Fibroblast of skin of left quadriceps (primary cell): ENCODE measurements at regions not wholly inside any gene's neighbourhood (a gene's known extent, or its start where the extent isn't known, plus 50 kb on each side); places are given as distances from the start of the nearest gene placed in this dataset.
"Not testable (repeated sequence)": the region's sequence is repeated elsewhere in the genome, so short reads cannot be mapped to it uniquely, and the experiment has no call there.

Source experiments
- DNase-seq, 2 experiments: peaks; one replicate each; pipeline ENCODE4 v3.0.0-alpha.2; 2013; ENCODE audit warnings: low read depth in 2 of 2

DNA sequence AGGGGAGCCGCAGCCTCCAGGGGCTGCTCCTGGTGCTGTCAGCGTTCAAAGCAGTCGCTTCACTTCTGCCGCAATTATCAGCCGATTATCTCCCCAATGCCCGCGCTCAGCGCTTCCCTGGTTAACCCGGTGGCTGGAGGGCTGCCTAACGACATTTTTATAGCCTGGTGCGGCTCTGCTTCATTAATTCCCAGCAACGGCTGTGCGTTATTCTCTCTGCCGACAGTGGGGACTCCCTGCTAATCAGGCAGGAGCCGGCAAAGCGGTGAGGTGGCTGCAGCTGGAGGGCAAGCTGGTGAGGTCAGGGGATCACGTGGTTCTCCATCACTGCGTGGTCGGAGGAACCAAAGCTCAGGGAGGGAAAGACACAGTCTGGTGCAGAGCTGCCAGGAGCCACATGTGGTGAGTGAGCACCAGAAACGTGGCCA lies 62.9 kb downstream of the GLRX5 start:
- no peak for DNase-seq

DNA sequence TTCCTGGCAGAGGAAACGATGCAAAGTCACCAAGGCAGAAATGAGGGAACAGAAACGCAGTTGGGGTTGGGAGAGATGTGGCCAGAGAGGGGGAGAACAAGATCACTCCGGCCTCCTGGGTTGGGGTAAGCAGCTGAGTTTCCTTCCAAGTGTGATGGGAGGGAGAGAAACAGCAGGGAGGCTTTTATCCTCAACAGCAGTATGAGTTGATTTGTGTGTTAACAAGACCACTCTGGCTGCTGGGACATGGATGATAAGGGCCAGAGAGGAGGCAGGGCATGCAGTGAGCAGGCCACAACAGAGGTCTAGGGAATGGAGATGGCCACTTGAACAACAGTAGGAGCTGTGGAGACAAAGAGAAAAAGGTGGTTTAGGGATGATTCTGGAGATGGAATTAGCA lies 66.8 kb downstream of the GLRX5 start:
- no peak for DNase-seq

- DNase-seq = no peak
These were observed 68.6 kb downstream of the GLRX5 start for GRCh38 chr14:95603415-95603814.

- no peak for DNase-seq
These were observed 71.4 kb downstream of the GLRX5 start for GRCh38 chr14:95606266-95606665.

- no peak for DNase-seq
These were observed 73.9 kb downstream of the GLRX5 start for GRCh38 chr14:95608637-95609235.

DNA sequence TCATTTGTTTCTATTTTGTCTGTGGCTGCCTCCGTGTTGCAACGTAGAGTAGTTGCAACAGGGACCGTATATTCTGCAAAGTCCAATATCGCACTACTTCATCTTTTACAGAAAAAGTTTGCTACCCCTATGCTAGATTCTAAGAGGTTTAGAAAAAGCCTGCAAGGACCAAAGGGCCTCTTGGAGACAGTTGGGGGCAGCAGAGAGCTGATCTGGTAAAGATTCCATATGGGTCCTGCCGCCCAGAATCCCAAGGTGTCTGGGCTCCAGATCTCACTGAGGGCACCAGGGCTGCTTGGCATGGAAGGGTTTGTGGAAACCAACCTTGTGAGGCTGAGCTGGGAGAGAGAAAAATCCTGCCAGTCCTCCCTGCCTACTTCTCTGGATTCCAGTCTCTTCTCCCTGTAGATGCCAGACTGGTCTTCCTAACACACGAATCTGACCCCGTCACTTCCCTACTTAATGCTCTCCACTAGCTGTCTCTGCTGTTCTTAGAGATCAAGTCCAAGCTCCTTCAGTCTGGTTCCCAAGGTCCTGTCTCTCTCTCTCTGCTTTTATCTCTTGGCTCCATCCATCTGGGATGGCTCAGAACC lies 74.6 kb downstream of the GLRX5 start:
- DNase-seq = peak in 1 of 2 experiments; percentile 6

DNA sequence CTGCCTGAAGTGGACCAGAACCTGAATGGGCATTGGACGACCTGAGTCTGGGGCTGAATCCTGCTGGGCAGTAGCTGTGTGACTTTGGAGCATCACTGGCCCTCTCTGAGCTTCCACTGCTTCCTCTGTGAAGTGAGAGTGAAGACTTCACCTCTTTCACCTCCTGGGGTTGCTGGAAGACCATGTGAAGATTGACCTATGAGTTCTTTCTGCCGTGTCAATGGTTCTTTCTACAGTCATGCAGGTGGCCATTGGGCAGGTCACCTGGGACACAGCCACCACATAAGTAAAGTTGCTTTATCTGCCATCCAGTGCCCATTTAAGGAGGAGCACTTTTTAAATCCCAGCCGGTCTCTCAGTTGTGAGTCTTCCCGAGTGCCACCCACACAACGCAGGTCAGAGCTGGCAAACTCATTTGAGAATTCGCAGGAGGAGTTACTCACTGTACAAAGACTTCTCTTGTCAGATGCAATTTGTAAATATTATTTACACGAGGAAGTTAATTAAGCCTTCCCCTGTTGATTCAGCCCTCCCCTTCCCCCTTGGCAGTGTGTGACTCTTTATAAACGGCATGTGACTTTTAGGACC lies 74.8 kb upstream of the TCL1B start:
- no peak for DNase-seq

DNA sequence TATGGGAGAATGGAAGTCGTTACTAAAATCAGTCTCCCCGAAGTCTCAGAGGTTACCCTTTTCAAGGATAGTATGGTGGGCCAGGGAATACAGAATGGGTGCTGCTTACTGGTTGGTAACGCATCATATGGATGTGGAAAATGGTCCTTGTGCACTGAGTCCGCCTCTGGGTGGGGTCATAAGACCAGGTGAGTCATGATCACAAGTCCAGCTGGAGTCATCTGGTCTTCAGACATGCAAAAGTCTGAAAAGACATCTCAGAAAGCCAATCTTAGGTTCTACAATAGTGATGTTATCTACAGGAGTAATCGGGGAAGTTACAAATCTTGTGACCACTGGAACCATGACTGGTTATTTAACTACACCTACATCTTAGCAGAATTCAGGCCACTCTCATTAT lies 71.9 kb upstream of the TCL1B start:
- no peak for DNase-seq

- DNase-seq = no peak
These were observed 69.5 kb upstream of the TCL1B start for GRCh38 chr14:95616745-95617144.

DNA sequence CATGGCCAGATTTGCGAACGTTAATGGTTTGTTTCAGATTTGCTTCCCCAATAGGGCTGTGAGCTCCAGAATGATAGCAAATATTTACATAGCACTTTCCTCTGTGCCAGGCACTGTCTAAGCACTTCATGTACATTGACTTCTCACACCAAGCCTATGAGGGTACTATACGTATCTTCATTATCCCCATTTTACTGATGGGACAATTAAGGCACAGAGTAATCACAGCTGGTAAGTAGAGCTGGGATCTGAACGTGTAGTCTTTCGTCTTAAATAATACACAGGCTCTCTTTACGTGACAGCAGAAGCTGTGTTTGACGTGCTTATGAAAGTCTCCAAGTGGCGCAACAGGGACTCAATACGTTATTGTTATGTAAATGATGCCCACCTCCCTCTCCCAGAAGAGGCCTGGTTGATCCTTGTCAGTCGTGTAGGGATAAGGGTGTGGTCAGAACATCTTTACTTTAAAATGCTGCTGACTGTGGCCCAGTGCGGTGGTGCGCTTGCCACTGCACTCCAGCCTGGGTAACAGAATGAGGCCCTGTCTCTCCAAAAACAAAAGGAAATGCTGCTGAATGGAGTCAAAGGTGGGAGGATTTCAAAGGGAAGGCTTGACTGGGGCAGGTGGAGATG lies 66.3 kb upstream of the TCL1B start:
- no peak for DNase-seq

GRCh38 chr14:95620659-95621059 lies 65.6 kb upstream of the TCL1B start:
- DNase-seq = no peak

- no peak for DNase-seq
These were observed 63.0 kb upstream of the TCL1B start for GRCh38 chr14:95623195-95623594.

- not testable (repeated sequence) for DNase-seq
These were observed 60.5 kb upstream of the TCL1B start for GRCh38 chr14:95625710-95626109.

DNA sequence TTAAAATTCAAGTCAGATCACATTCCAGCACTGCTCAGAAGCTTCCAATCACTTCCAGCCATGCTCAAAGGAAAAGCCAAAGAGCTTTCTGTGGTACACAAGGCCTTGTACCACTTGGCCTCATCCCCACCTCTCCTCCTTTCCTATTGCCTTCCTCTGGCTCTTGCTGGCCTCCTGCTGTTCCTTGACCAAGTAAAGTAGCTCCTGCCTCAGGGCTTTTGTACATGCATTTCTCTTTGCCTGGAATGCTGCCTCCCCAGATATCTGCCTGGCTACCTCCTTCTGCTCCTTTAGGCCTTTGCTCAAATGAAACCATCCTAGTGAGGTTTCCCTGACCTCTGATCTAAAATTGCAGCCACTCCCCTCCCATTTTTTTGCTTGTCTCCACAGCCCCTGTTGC lies 51.2 kb upstream of the TCL1B start:
- DNase-seq = no peak
